Mesothelial cell of epicardium (in vitro differentiated cells): ENCODE measurements at regions not wholly inside any gene's neighbourhood (a gene's known extent, or its start where the extent isn't known, plus 50 kb on each side); places are given as distances from the start of the nearest gene placed in this dataset.

Experiments
- DNase-seq, 2 experiments: peaks; one replicate each; pipeline ENCODE4 v3.0.0; 2021; ENCODE audit warnings: low spot score in 2 of 2; ENCODE audit not compliant: unreplicated experiment in 2 of 2
- H3K27ac Mint-ChIP-seq: 2 replicates; pipeline ENCODE4 v1.8.0; 2021; ENCODE audit warnings: mixed read lengths
- H3K27me3 Mint-ChIP-seq: 2 replicates; pipeline ENCODE4 v1.8.0; 2021; ENCODE audit warnings: low read depth, mixed read lengths
- H3K36me3 Mint-ChIP-seq: 2 replicates; pipeline ENCODE4 v1.8.0; 2021; ENCODE audit warnings: mixed read lengths
- H3K4me1 Mint-ChIP-seq: 2 replicates; pipeline ENCODE4 v1.8.0; 2021; ENCODE audit warnings: mixed read lengths
- H3K4me3 Mint-ChIP-seq: 2 replicates; pipeline ENCODE4 v1.8.0; 2021; ENCODE audit warnings: mild to moderate bottlenecking, moderate library complexity, mixed read lengths
- H3K9me3 Mint-ChIP-seq: 2 replicates; pipeline ENCODE4 v1.8.0; 2021; ENCODE audit warnings: mixed read lengths
- TF ChIP-seq, protein P1 (sequence below): fragments of 200-600 bp; sonication (generic); IDR thresholded peaks from one replicate; pipeline ENCODE4 v1.5.0; 2021; ENCODE audit warnings: antibody characterized with exemption; ENCODE audit not compliant: unreplicated experiment

DNA sequence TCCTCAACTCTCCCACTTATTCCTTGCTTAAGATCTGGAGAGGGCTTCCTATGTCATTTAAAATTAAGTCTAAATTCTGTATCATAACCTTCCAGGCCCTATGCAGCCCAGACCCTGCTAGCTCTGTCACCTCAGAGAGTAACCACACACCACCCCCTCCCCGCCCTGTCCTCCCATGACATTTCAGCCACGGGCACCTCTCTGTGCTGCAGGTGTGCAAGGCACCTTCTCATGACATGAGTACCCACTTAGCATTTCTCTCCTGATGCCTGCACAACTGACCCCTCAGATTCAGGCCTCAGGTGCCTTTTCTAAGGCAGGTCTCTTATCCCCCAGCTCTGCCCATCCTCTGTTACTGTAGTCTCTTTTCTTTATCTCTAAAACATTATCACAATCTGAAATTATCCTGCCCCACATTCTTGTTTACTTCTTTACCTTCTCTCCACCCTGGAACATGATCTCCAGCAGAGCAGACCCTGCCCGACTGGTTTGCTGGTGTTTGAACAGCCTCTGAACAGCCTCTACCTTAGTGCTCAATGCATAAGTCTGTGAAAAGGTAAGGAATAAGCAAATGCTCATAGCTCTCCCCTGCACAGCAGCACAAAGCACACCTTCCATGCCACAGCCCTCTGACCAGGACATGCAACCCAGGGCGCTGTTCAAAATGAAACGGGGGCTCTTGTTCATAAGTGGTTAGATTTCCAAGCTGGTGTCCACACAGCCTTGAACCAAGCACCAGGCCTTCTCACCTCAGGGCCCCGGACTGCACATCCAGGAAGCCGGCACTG lies 196.1 kb upstream of the B3GAT1 start:
- Mint-ChIP-seq H3K27me3 (peaks cover 10% of the 10 kb centered on the region), H3K27ac (peak overlapping the region; percentile 3), H3K4me1 (peaks cover 14% of the 10 kb centered on the region), H3K36me3 (peaks cover 3% of the 10 kb centered on the region), H3K4me3 (no peak overlapping the region), H3K9me3 (peaks cover 10% of the 10 kb centered on the region)
- DNase-seq: no peak
- TF ChIP-seq, protein P1, sequence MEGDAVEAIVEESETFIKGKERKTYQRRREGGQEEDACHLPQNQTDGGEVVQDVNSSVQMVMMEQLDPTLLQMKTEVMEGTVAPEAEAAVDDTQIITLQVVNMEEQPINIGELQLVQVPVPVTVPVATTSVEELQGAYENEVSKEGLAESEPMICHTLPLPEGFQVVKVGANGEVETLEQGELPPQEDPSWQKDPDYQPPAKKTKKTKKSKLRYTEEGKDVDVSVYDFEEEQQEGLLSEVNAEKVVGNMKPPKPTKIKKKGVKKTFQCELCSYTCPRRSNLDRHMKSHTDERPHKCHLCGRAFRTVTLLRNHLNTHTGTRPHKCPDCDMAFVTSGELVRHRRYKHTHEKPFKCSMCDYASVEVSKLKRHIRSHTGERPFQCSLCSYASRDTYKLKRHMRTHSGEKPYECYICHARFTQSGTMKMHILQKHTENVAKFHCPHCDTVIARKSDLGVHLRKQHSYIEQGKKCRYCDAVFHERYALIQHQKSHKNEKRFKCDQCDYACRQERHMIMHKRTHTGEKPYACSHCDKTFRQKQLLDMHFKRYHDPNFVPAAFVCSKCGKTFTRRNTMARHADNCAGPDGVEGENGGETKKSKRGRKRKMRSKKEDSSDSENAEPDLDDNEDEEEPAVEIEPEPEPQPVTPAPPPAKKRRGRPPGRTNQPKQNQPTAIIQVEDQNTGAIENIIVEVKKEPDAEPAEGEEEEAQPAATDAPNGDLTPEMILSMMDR: no peak

DNA sequence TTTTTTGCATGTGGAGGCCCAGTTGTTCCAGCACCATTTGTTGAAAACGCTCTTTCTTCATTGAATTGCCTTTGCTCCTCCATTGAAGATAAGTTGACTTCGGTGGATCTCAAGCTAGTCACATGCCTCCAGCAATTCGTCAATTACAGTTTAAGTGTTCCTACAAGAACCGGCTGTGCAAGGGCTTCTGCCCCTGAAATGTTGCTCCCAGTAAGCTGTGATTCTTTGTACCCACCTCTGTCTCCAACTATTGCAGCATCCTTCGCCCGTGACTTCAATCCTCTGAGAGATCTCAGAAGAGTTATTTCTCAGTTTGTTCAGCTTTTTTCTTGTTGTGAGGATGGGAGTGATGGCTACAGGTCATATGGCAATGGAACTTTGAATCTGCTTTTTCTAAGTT lies 194.2 kb upstream of the B3GAT1 start:
- peaks cover 3% of the 10 kb centered on the region for H3K36me3 Mint-ChIP-seq
- peaks cover 12% of the 10 kb centered on the region for H3K27me3 Mint-ChIP-seq
- no peak for DNase-seq
- H3K27ac Mint-ChIP-seq: no peak overlapping the region
- TF ChIP-seq, protein P1: no peak
- peaks cover 10% of the 10 kb centered on the region for H3K9me3 Mint-ChIP-seq
- H3K4me3 Mint-ChIP-seq: no peak overlapping the region
- peaks cover 14% of the 10 kb centered on the region for H3K4me1 Mint-ChIP-seq

DNA sequence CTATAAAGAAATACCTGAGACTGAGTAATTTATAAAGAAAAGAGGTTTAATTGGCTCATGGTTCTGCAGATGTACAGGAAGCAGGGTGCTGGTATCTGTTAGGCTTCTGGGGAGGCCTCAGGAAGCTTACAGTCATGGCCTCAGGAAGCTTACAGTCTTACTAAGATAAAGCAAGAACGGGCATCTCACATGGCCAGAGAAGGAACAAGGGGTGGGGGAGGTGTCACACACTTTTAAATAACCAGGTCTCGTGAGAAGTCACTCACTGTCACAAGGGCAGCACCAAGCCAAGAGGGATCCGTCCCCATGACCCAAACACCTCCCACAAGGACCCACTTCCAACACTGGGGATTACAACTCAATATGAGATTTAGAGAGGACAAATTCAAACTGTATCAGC lies 192.8 kb upstream of the B3GAT1 start:
- peaks cover 10% of the 10 kb centered on the region for H3K9me3 Mint-ChIP-seq
- peaks cover 12% of the 10 kb centered on the region for H3K27me3 Mint-ChIP-seq
- peaks cover 3% of the 10 kb centered on the region for H3K36me3 Mint-ChIP-seq
- TF ChIP-seq, protein P1: no peak
- H3K4me3 Mint-ChIP-seq: no peak overlapping the region
- DNase-seq: no peak
- H3K4me1 Mint-ChIP-seq: peaks cover 14% of the 10 kb centered on the region
- H3K27ac Mint-ChIP-seq: no peak overlapping the region

DNA sequence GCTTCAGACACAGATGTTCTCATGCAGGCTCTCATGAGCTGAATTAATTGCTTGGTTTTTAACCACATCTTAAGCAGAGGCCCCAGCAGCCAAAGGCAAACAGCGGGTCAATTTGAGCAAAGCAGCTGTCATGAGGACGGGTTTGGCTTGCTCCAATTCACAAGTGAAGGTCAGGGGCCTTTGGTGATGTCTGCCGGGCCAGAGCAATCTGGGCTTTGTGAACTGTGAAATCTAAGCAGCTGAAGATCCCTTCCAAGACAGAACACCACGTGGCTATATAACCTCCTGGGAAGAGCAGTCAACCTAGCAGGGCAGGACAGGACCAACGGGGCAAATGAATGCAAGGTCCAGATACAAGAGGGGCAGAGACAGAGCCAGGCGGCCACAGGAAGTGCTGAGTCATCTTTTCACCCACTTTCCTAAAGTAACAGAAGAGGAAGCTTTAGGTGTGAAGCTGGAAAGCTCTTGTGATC lies 187.3 kb upstream of the B3GAT1 start:
- no peak overlapping the region for H3K27ac Mint-ChIP-seq
- TF ChIP-seq, protein P1: no peak
- peaks cover 3% of the 10 kb centered on the region for H3K27me3 Mint-ChIP-seq
- H3K9me3 Mint-ChIP-seq: no peaks in the 10 kb centered on the region
- no peaks in the 10 kb centered on the region for H3K4me1 Mint-ChIP-seq
- H3K4me3 Mint-ChIP-seq: no peak overlapping the region
- no peak for DNase-seq
- H3K36me3 Mint-ChIP-seq: no peaks in the 10 kb centered on the region

DNA sequence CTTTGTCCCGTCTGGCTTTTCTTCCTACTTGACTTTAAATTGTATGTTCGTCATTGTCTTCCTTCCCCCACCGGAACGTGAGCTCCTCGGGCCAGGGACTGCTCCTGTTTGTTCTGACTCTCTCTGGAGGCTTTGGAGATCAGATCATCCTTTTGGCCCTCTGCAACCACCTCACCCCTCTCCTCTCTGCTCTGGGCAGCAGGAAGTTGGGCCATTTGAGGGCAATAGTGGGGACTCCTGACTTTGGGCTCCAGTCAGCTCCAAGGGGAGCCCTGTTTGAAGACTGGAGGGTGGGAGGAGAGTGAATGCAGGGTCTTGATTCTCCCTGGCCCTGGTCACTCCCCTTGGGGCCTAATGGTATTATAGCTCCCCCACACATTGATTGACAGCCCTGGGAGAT lies 186.3 kb upstream of the B3GAT1 start:
- no peak for DNase-seq
- Mint-ChIP-seq H3K9me3 (no peaks in the 10 kb centered on the region), H3K36me3 (no peaks in the 10 kb centered on the region), H3K4me1 (no peaks in the 10 kb centered on the region), H3K27ac (no peak overlapping the region), H3K27me3 (peaks cover 3% of the 10 kb centered on the region), H3K4me3 (no peak overlapping the region)
- TF ChIP-seq, protein P1: no peak
